Endothelial cell of umbilical vein (primary cell): ENCODE measurements at regions not wholly inside any gene's neighbourhood (a gene's known extent, or its start where the extent isn't known, plus 50 kb on each side); places are given as distances from the start of the nearest gene placed in this dataset.

Experiments used
- CTCF ChIP-seq, 2 donors: IDR thresholded peaks; 1 replicate in 1 of 2; 2 replicates in 1 of 2; pipeline ENCODE4 v1.5.1; 2011; ENCODE audit warnings: low read length in 2 of 2, mild to moderate bottlenecking in 2 of 2, moderate library complexity in 2 of 2, control low read depth in 1 of 2, inconsistent platforms in 1 of 2, low read depth in 1 of 2; ENCODE audit not compliant: insufficient read depth in 1 of 2; ENCODE audit errors: extremely low read depth in 1 of 2
- EZH2 ChIP-seq: IDR thresholded peaks from 2 replicates; pipeline ENCODE4 v1.6.1; 2012; ENCODE audit warnings: borderline replicate concordance, low read depth, mild to moderate bottlenecking, moderate library complexity, low read length, inconsistent platforms; ENCODE audit not compliant: severe bottlenecking
- MAX ChIP-seq: IDR thresholded peaks from 2 replicates; pipeline ENCODE4 v1.6.1; 2011; ENCODE audit not compliant: insufficient read depth, insufficient read length
- MYC ChIP-seq: IDR thresholded peaks from one replicate; pipeline ENCODE4 v1.6.1; 2011; ENCODE audit warnings: mild to moderate bottlenecking, low read depth, low read length
- POLR2A ChIP-seq: IDR thresholded peaks from 2 replicates; pipeline ENCODE4 v1.6.1; 2012; ENCODE audit warnings: low read depth, mild to moderate bottlenecking, control low read depth, low read length
- POLR2AphosphoS5 ChIP-seq: IDR thresholded peaks from 2 replicates; pipeline ENCODE4 v1.6.1; 2012; ENCODE audit warnings: low read depth, mild to moderate bottlenecking, control low read depth, low read length, moderate library complexity; ENCODE audit not compliant: insufficient read depth

- TF ChIP-seq POLR2A (no peak), CTCF (IDR thresholded peaks at IDR 0.05; ENCODE audit: extremely low read depth in 1 of 2, insufficient read depth in 1 of 2, low read depth in 1 of 2, low read length in 2 of 2) (no peak), EZH2 (no peak), MYC (no peak), POLR2AphosphoS5 (no peak), MAX (no peak)
Measured at GRCh38 chrX:39536211-39536610, 561.5 kb downstream of the BCOR start.
